ENCODE measurements at regions not wholly inside any gene's neighbourhood (a gene's known extent, or its start where the extent isn't known, plus 50 kb on each side); places are given as distances from the start of the nearest gene placed in this dataset.

DNA sequence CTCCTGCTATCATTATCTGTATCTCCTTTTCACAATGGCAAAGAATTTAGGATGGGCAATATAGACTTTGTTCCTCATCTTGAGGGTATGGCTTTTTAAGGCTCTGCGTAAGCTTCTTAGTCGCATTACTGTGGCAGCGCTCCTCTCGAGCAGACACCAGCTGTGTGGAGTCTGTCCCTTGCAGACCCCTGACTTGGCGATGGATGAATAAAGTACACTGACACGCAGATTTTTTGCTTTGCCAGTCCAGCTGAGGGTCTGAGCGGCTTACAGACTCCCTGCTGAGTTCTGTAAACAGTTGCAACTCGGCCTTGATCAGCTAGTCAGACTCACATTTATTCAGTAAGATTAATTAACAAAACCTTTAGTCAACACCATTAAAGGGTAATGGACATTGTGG is 390.0 kb upstream of the CNTN5 start:
- Histone ChIP-seq H3K27me3 (replicated peaks; ENCODE audit: insufficient read depth, low read depth, low read length, poor library complexity) (no peaks in the 10 kb centered on the region), H3K4me1 (ENCODE audit: insufficient read depth, low read length, poor library complexity, severe bottlenecking) (no peaks in the 10 kb centered on the region), H3K9me3 (ENCODE audit: low read depth, low read length, poor library complexity, severe bottlenecking) (peaks cover 8% of the 10 kb centered on the region), H3K27ac (ENCODE audit: low read depth, low read length, poor library complexity, severe bottlenecking) (no peak overlapping the region), H3K36me3 (ENCODE audit: insufficient read depth, low read length, poor library complexity, severe bottlenecking) (no peaks in the 10 kb centered on the region), H3K4me3 (ENCODE audit: low read depth, low read length, poor library complexity, severe bottlenecking) (no peak overlapping the region)
- TF ChIP-seq, protein P1, sequence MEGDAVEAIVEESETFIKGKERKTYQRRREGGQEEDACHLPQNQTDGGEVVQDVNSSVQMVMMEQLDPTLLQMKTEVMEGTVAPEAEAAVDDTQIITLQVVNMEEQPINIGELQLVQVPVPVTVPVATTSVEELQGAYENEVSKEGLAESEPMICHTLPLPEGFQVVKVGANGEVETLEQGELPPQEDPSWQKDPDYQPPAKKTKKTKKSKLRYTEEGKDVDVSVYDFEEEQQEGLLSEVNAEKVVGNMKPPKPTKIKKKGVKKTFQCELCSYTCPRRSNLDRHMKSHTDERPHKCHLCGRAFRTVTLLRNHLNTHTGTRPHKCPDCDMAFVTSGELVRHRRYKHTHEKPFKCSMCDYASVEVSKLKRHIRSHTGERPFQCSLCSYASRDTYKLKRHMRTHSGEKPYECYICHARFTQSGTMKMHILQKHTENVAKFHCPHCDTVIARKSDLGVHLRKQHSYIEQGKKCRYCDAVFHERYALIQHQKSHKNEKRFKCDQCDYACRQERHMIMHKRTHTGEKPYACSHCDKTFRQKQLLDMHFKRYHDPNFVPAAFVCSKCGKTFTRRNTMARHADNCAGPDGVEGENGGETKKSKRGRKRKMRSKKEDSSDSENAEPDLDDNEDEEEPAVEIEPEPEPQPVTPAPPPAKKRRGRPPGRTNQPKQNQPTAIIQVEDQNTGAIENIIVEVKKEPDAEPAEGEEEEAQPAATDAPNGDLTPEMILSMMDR (conservative IDR thresholded peaks at IDR 0.05; ENCODE audit: low read depth, low read length) = no peak
- TF ChIP-seq EZH2 (IDR thresholded peaks at IDR 0.05; ENCODE audit: borderline replicate concordance, low read depth, low read length, poor library complexity, severe bottlenecking) = no peak
- DNase-seq (ENCODE audit: low spot score) = no peak
- CTCF ChIA-PET = no interaction called here
- POLR2A ChIA-PET (ENCODE audit: low non-redundant PET) = no interaction called here
- intact Hi-C loops (cut with micrococcal nuclease; ENCODE audit: unreplicated experiment) = loop anchor here (2.0 kb wide), 1 partner anchor 70 kb away; no protein-coding TSS in a partner anchor
- BruUV-seq (replicated peaks) = no TSS peak

DNA sequence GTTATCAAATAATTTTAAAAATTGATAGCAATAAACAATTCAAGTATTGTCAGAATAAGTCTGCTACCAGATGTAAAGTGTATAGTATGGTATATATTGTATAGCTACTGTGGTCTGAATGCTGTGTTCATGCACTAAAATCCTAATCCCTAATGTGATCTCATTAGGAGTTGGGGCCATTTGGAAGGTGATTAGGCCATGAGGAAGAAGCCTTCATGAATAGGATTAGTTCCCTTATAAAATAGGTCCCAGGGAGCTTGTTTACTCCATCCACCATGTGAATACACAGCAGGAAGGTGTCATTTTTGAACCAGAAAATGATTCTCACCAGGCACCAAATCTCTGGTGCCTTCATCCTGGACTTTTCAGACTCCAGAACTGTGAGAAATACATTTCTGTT is 363.0 kb upstream of the CNTN5 start:
- POLR2A ChIA-PET (ENCODE audit: low non-redundant PET) = no interaction called here
- no peak for DNase-seq (ENCODE audit: low spot score)
- Histone ChIP-seq H3K4me3 (ENCODE audit: low read depth, low read length, poor library complexity, severe bottlenecking) (no peak overlapping the region), H3K36me3 (ENCODE audit: insufficient read depth, low read length, poor library complexity, severe bottlenecking) (no peaks in the 10 kb centered on the region), H3K27ac (ENCODE audit: low read depth, low read length, poor library complexity, severe bottlenecking) (no peak overlapping the region), H3K27me3 (replicated peaks; ENCODE audit: insufficient read depth, low read depth, low read length, poor library complexity) (no peaks in the 10 kb centered on the region), H3K4me1 (ENCODE audit: insufficient read depth, low read length, poor library complexity, severe bottlenecking) (no peaks in the 10 kb centered on the region), H3K9me3 (ENCODE audit: low read depth, low read length, poor library complexity, severe bottlenecking) (peaks cover 2% of the 10 kb centered on the region)
- CTCF ChIA-PET = no interaction called here
- no TSS peak for BruUV-seq (replicated peaks)
- intact Hi-C loops (cut with micrococcal nuclease; ENCODE audit: unreplicated experiment) = no loop called here
- TF ChIP-seq EZH2 (IDR thresholded peaks at IDR 0.05; ENCODE audit: borderline replicate concordance, low read depth, low read length, poor library complexity, severe bottlenecking) = no peak
- TF ChIP-seq, protein P1 (conservative IDR thresholded peaks at IDR 0.05; ENCODE audit: low read depth, low read length) = no peak

DNA sequence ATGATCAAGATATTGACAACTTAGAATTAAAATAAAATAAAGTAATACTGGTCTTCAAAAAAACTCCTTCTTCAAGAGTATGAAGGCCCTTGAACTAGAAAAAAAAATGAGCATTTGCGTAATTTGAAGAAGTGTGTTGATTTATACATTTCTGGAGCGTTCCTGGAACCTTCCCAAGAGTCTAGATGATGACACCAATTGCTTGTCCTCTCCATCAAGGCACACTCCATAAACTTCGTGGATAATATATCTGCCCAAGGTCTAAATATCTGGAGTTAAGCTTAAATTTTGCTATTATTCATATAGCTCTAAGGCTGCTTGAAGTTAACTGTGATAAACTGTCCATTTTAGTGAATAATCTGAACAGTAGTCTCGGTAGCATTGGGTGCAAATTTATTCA is 361.3 kb upstream of the CNTN5 start:
- CTCF ChIA-PET = no interaction called here
- Histone ChIP-seq H3K36me3 (ENCODE audit: insufficient read depth, low read length, poor library complexity, severe bottlenecking) (no peaks in the 10 kb centered on the region), H3K27me3 (replicated peaks; ENCODE audit: insufficient read depth, low read depth, low read length, poor library complexity) (no peaks in the 10 kb centered on the region), H3K27ac (ENCODE audit: low read depth, low read length, poor library complexity, severe bottlenecking) (no peak overlapping the region), H3K9me3 (ENCODE audit: low read depth, low read length, poor library complexity, severe bottlenecking) (no peaks in the 10 kb centered on the region), H3K4me3 (ENCODE audit: low read depth, low read length, poor library complexity, severe bottlenecking) (no peak overlapping the region), H3K4me1 (ENCODE audit: insufficient read depth, low read length, poor library complexity, severe bottlenecking) (no peaks in the 10 kb centered on the region)
- no peak for TF ChIP-seq EZH2 (IDR thresholded peaks at IDR 0.05; ENCODE audit: borderline replicate concordance, low read depth, low read length, poor library complexity, severe bottlenecking)
- TF ChIP-seq, protein P1 (conservative IDR thresholded peaks at IDR 0.05; ENCODE audit: low read depth, low read length) = no peak
- POLR2A ChIA-PET (ENCODE audit: low non-redundant PET) = no interaction called here
- intact Hi-C loops (cut with micrococcal nuclease; ENCODE audit: unreplicated experiment) = no loop called here
- BruUV-seq (replicated peaks) = no TSS peak
- no peak for DNase-seq (ENCODE audit: low spot score)

Measured in A673 (cell line).